ENCODE measurements at regions not wholly inside any gene's neighbourhood (a gene's known extent, or its start where the extent isn't known, plus 50 kb on each side); places are given as distances from the start of the nearest gene placed in this dataset.

- H3K27ac Mint-ChIP-seq = no peak overlapping the region
These were observed 414.5 kb downstream of the HTR7 start for GRCh38 chr10:90443342-90443741.

GRCh38 chr10:90447831-90448230 is 410.0 kb downstream of the HTR7 start:
- Mint-ChIP-seq H3K27ac (no peak overlapping the region), H3K36me3 (no peaks in the 10 kb centered on the region), H3K9me3 (peaks cover 0 to 24% (median 8%) of the 10 kb centered on the region in 11 donors), H3K4me1 (no peaks in the 10 kb centered on the region), H3K27me3 (peaks cover 0 to 3% (median 0%) of the 10 kb centered on the region in 5 donors), H3K4me3 (no peak overlapping the region)
- no peaks in the 10 kb centered on the region for H3K27me3 ChIP-seq (ENCODE audit: control insufficient read depth in 2 of 2, insufficient read depth in 2 of 2, low read length in 2 of 2)
- intact Hi-C loops (cut with micrococcal nuclease) = no loop called here
- ChIA-PET CTCF (no interaction called here), POLR2A (no interaction called here)
- no peaks in the 10 kb centered on the region for H3K4me1 ChIP-seq (ENCODE audit: control insufficient read depth in 2 of 2, insufficient read depth in 2 of 2, low read length in 2 of 2)
- no peaks in the 10 kb centered on the region for H3K36me3 ChIP-seq (ENCODE audit: control insufficient read depth in 2 of 3, insufficient read depth in 3 of 3, low read length in 3 of 3)
- H3K4me3 ChIP-seq (ENCODE audit: low read length) = no peak overlapping the region
- DNase-seq = no peak
- no peak overlapping the region for H3K27ac ChIP-seq (ENCODE audit: low read depth, low read length)
- no peak for ATAC-seq
- H3K9me3 ChIP-seq (ENCODE audit: control insufficient read depth in 2 of 3, low read length in 3 of 3) = no peaks in the 10 kb centered on the region

More at GRCh38 chr10:90443342-90443741, 414.5 kb downstream of the HTR7 start:
- intact Hi-C loops (cut with micrococcal nuclease) = no loop called here
- H3K4me3 Mint-ChIP-seq = no peak overlapping the region
- peaks cover 0 to 14% (median 0%) of the 10 kb centered on the region in 3 experiments for H3K9me3 ChIP-seq (ENCODE audit: control insufficient read depth in 2 of 3, low read length in 3 of 3)
- no peaks in the 10 kb centered on the region for H3K27me3 Mint-ChIP-seq
- no peak overlapping the region for H3K4me3 ChIP-seq (ENCODE audit: low read length)
- no peaks in the 10 kb centered on the region for H3K36me3 ChIP-seq (ENCODE audit: control insufficient read depth in 2 of 3, insufficient read depth in 3 of 3, low read length in 3 of 3)
- CTCF ChIA-PET = no interaction called here
- H3K4me1 ChIP-seq (ENCODE audit: control insufficient read depth in 2 of 2, insufficient read depth in 2 of 2, low read length in 2 of 2) = no peaks in the 10 kb centered on the region
- peaks cover 7 to 37% (median 17%) of the 10 kb centered on the region in 11 donors for H3K9me3 Mint-ChIP-seq
- no peak for ATAC-seq
- H3K27me3 ChIP-seq (ENCODE audit: control insufficient read depth in 2 of 2, insufficient read depth in 2 of 2, low read length in 2 of 2) = no peaks in the 10 kb centered on the region
- POLR2A ChIA-PET = no interaction called here
- H3K4me1 Mint-ChIP-seq = no peaks in the 10 kb centered on the region
- no peak for DNase-seq
- no peak overlapping the region for H3K27ac ChIP-seq (ENCODE audit: low read depth, low read length)
- H3K36me3 Mint-ChIP-seq = no peaks in the 10 kb centered on the region

- ATAC-seq (no peak), DNase-seq (no peak)
- Histone ChIP-seq H3K36me3 (ENCODE audit: control insufficient read depth in 2 of 3, insufficient read depth in 3 of 3, low read length in 3 of 3) (no peaks in the 10 kb centered on the region), H3K27me3 (ENCODE audit: control insufficient read depth in 2 of 2, insufficient read depth in 2 of 2, low read length in 2 of 2) (no peaks in the 10 kb centered on the region), H3K9me3 (ENCODE audit: control insufficient read depth in 2 of 3, low read length in 3 of 3) (no peaks in the 10 kb centered on the region), H3K4me3 (ENCODE audit: low read length) (no peak overlapping the region), H3K4me1 (ENCODE audit: control insufficient read depth in 2 of 2, insufficient read depth in 2 of 2, low read length in 2 of 2) (no peaks in the 10 kb centered on the region), H3K27ac (ENCODE audit: low read depth, low read length) (no peak overlapping the region)
- peaks cover 0 to 6% (median 0%) of the 10 kb centered on the region in 11 donors for H3K9me3 Mint-ChIP-seq
- ChIA-PET CTCF (no interaction called here), POLR2A (no interaction called here)
- peaks cover 0 to 5% (median 0%) of the 10 kb centered on the region in 5 donors for H3K27me3 Mint-ChIP-seq
- H3K4me3 Mint-ChIP-seq = no peak overlapping the region
- no peak overlapping the region for H3K27ac Mint-ChIP-seq
- H3K36me3 Mint-ChIP-seq = no peaks in the 10 kb centered on the region
- intact Hi-C loops (cut with micrococcal nuclease) = no loop called here
- H3K4me1 Mint-ChIP-seq = no peaks in the 10 kb centered on the region
These were observed 407.0 kb downstream of the HTR7 start for GRCh38 chr10:90450797-90451196.

GRCh38 chr10:90451283-90451682 is 406.6 kb downstream of the HTR7 start:
- no peak for ATAC-seq
- no peaks in the 10 kb centered on the region for H3K36me3 Mint-ChIP-seq
- H3K27me3 Mint-ChIP-seq = peaks cover 0 to 5% (median 0%) of the 10 kb centered on the region in 5 donors
- no peaks in the 10 kb centered on the region for H3K27me3 ChIP-seq (ENCODE audit: control insufficient read depth in 2 of 2, insufficient read depth in 2 of 2, low read length in 2 of 2)
- H3K9me3 ChIP-seq (ENCODE audit: control insufficient read depth in 2 of 3, low read length in 3 of 3) = no peaks in the 10 kb centered on the region
- POLR2A ChIA-PET = no interaction called here
- intact Hi-C loops (cut with micrococcal nuclease) = no loop called here
- no peak overlapping the region for H3K27ac ChIP-seq (ENCODE audit: low read depth, low read length)
- no peaks in the 10 kb centered on the region for H3K4me1 ChIP-seq (ENCODE audit: control insufficient read depth in 2 of 2, insufficient read depth in 2 of 2, low read length in 2 of 2)
- H3K27ac Mint-ChIP-seq = no peak overlapping the region
- H3K36me3 ChIP-seq (ENCODE audit: control insufficient read depth in 2 of 3, insufficient read depth in 3 of 3, low read length in 3 of 3) = no peaks in the 10 kb centered on the region
- H3K4me1 Mint-ChIP-seq = no peaks in the 10 kb centered on the region
- H3K4me3 Mint-ChIP-seq = no peak overlapping the region
- DNase-seq = no peak
- H3K4me3 ChIP-seq (ENCODE audit: low read length) = no peak overlapping the region
- peaks cover 0 to 6% (median 0%) of the 10 kb centered on the region in 11 donors for H3K9me3 Mint-ChIP-seq
- CTCF ChIA-PET = no interaction called here

- DNase-seq (no peak), ATAC-seq (no peak)
- Histone ChIP-seq H3K27me3 (ENCODE audit: control insufficient read depth in 2 of 2, insufficient read depth in 2 of 2, low read length in 2 of 2) (no peaks in the 10 kb centered on the region), H3K4me3 (ENCODE audit: low read length) (no peak overlapping the region), H3K27ac (ENCODE audit: low read depth, low read length) (no peak overlapping the region), H3K4me1 (ENCODE audit: control insufficient read depth in 2 of 2, insufficient read depth in 2 of 2, low read length in 2 of 2) (no peaks in the 10 kb centered on the region), H3K36me3 (ENCODE audit: control insufficient read depth in 2 of 3, insufficient read depth in 3 of 3, low read length in 3 of 3) (no peaks in the 10 kb centered on the region), H3K9me3 (ENCODE audit: control insufficient read depth in 2 of 3, low read length in 3 of 3) (no peaks in the 10 kb centered on the region)
- Mint-ChIP-seq H3K4me3 (no peak overlapping the region), H3K36me3 (no peaks in the 10 kb centered on the region), H3K27ac (no peak overlapping the region), H3K9me3 (peaks cover 0 to 3% (median 0%) of the 10 kb centered on the region in 11 donors), H3K4me1 (no peaks in the 10 kb centered on the region), H3K27me3 (peaks cover 0 to 4% (median 0%) of the 10 kb centered on the region in 5 donors)
- ChIA-PET CTCF (no interaction called here), POLR2A (no interaction called here)
- intact Hi-C loops (cut with micrococcal nuclease) = no loop called here
These were observed 399.8 kb downstream of the HTR7 start for GRCh38 chr10:90458054-90458453.

- H3K36me3 Mint-ChIP-seq = no peaks in the 10 kb centered on the region
- CTCF ChIA-PET = no interaction called here
- peaks cover 0 to 4% (median 0%) of the 10 kb centered on the region in 5 donors for H3K27me3 Mint-ChIP-seq
- H3K4me3 Mint-ChIP-seq = no peak overlapping the region
- H3K27ac ChIP-seq (ENCODE audit: low read depth, low read length) = no peak overlapping the region
- no peaks in the 10 kb centered on the region for H3K4me1 Mint-ChIP-seq
- no peak for DNase-seq
- no peak overlapping the region for H3K27ac Mint-ChIP-seq
- no peak for ATAC-seq
- no peaks in the 10 kb centered on the region for H3K36me3 ChIP-seq (ENCODE audit: control insufficient read depth in 2 of 3, insufficient read depth in 3 of 3, low read length in 3 of 3)
- POLR2A ChIA-PET = no interaction called here
- H3K4me3 ChIP-seq (ENCODE audit: low read length) = no peak overlapping the region
- peaks cover 0 to 3% (median 0%) of the 10 kb centered on the region in 11 donors for H3K9me3 Mint-ChIP-seq
- no peaks in the 10 kb centered on the region for H3K9me3 ChIP-seq (ENCODE audit: control insufficient read depth in 2 of 3, low read length in 3 of 3)
- H3K4me1 ChIP-seq (ENCODE audit: control insufficient read depth in 2 of 2, insufficient read depth in 2 of 2, low read length in 2 of 2) = no peaks in the 10 kb centered on the region
- no peaks in the 10 kb centered on the region for H3K27me3 ChIP-seq (ENCODE audit: control insufficient read depth in 2 of 2, insufficient read depth in 2 of 2, low read length in 2 of 2)
- intact Hi-C loops (cut with micrococcal nuclease) = no loop called here
These were observed 399.3 kb downstream of the HTR7 start for GRCh38 chr10:90458571-90458970.

- intact Hi-C loops (cut with micrococcal nuclease) = no loop called here
- Histone ChIP-seq H3K9me3 (ENCODE audit: control insufficient read depth in 2 of 3, low read length in 3 of 3) (no peaks in the 10 kb centered on the region), H3K4me1 (ENCODE audit: control insufficient read depth in 2 of 2, insufficient read depth in 2 of 2, low read length in 2 of 2) (no peaks in the 10 kb centered on the region), H3K4me3 (ENCODE audit: low read length) (no peak overlapping the region), H3K27me3 (ENCODE audit: control insufficient read depth in 2 of 2, insufficient read depth in 2 of 2, low read length in 2 of 2) (no peaks in the 10 kb centered on the region), H3K36me3 (ENCODE audit: control insufficient read depth in 2 of 3, insufficient read depth in 3 of 3, low read length in 3 of 3) (no peaks in the 10 kb centered on the region), H3K27ac (ENCODE audit: low read depth, low read length) (no peak overlapping the region)
- CTCF ChIA-PET = interaction anchor here (0.6 kb wide), 1 partner anchor 14 kb away, joined by 3 read pairs; no protein-coding TSS in a partner anchor
- Mint-ChIP-seq H3K27ac (no peak overlapping the region), H3K4me3 (no peak overlapping the region), H3K4me1 (no peaks in the 10 kb centered on the region), H3K27me3 (peaks cover 0 to 4% (median 0%) of the 10 kb centered on the region in 5 donors), H3K36me3 (no peaks in the 10 kb centered on the region), H3K9me3 (peaks cover 0 to 3% (median 0%) of the 10 kb centered on the region in 11 donors)
- POLR2A ChIA-PET = no interaction called here
- no peak for DNase-seq
- no peak for ATAC-seq
These were observed 396.2 kb downstream of the HTR7 start for GRCh38 chr10:90461437-90462155.
